ENCODE measurements at regions not wholly inside any gene's neighbourhood (a gene's known extent, or its start where the extent isn't known, plus 50 kb on each side); places are given as distances from the start of the nearest gene placed in this dataset.

- TF ChIP-seq EZH2 (IDR thresholded peaks at IDR 0.05; ENCODE audit: low read length, unreplicated experiment) (no peak), CTCF (conservative IDR thresholded peaks at IDR 0.05; ENCODE audit: low read depth, low read length) (no peak), EZH2phosphoT487 (IDR thresholded peaks at IDR 0.05; ENCODE audit: borderline replicate concordance, low read length) (no peak)
- no TSS peak for BruUV-seq (replicated peaks)
- DNase-seq, result no peak
- intact Hi-C loops (cut with micrococcal nuclease), result no loop called here
- Histone ChIP-seq H3K9ac (ENCODE audit: low read length) (no peak overlapping the region), H3K36me3 (ENCODE audit: low read depth, low read length) (no peaks in the 10 kb centered on the region), H3K9me2 (replicated peaks; ENCODE audit: low read length) (no peaks in the 10 kb centered on the region), H3F3A (ENCODE audit: low read length, unreplicated experiment) (no peaks in the 10 kb centered on the region), H3K9me3 (ENCODE audit: low read length) (peaks cover 5% of the 10 kb centered on the region; the same call in 1 of the 2 replicates), H3K27ac (ENCODE audit: low read length) (no peak overlapping the region), H3K4me3 (ENCODE audit: low read length) (no peak overlapping the region), H3K79me2 (ENCODE audit: low read length) (no peaks in the 10 kb centered on the region), H2AFZ (ENCODE audit: low read length) (no peak overlapping the region), H3K4me1 (ENCODE audit: insufficient read depth, low read length) (no peaks in the 10 kb centered on the region), H3K27me3 (ENCODE audit: low read length) (peaks cover 89% of the 10 kb centered on the region), H4K20me1 (ENCODE audit: low read length) (no peaks in the 10 kb centered on the region), H3K4me2 (ENCODE audit: low read length) (no peak overlapping the region)
- ChIA-PET CTCF (no interaction called here), POLR2A (ENCODE audit: unreplicated experiment) (no interaction called here)
- ATAC-seq, result no peak
These were observed 242.3 kb upstream of the BLID start for GRCh38 chr11:122358292-122358691.

GRCh38 chr11:122355968-122356367, 240.0 kb upstream of the BLID start:
- peaks cover 5% of the 10 kb centered on the region; the same call in 1 of the 2 replicates for H3K9me3 ChIP-seq (ENCODE audit: low read length)
- no peaks in the 10 kb centered on the region for H3K79me2 ChIP-seq (ENCODE audit: low read length)
- no peak overlapping the region for H3K4me3 ChIP-seq (ENCODE audit: low read length)
- no peak overlapping the region for H3K9ac ChIP-seq (ENCODE audit: low read length)
- H3K27me3 ChIP-seq (ENCODE audit: low read length), result peaks cover 69% of the 10 kb centered on the region
- TF ChIP-seq CTCF (conservative IDR thresholded peaks at IDR 0.05; ENCODE audit: low read depth, low read length) (no peak), EZH2 (IDR thresholded peaks at IDR 0.05; ENCODE audit: low read length, unreplicated experiment) (no peak), EZH2phosphoT487 (IDR thresholded peaks at IDR 0.05; ENCODE audit: borderline replicate concordance, low read length) (no peak)
- no peaks in the 10 kb centered on the region for H3K36me3 ChIP-seq (ENCODE audit: low read depth, low read length)
- no TSS peak for BruUV-seq (replicated peaks)
- POLR2A ChIA-PET (ENCODE audit: unreplicated experiment), result no interaction called here
- CTCF ChIA-PET, result no interaction called here
- intact Hi-C loops (cut with micrococcal nuclease), result no loop called here
- no peaks in the 10 kb centered on the region for H3K9me2 ChIP-seq (replicated peaks; ENCODE audit: low read length)
- H4K20me1 ChIP-seq (ENCODE audit: low read length), result no peaks in the 10 kb centered on the region
- no peaks in the 10 kb centered on the region for H3F3A ChIP-seq (ENCODE audit: low read length, unreplicated experiment)
- no peaks in the 10 kb centered on the region for H3K4me1 ChIP-seq (ENCODE audit: insufficient read depth, low read length)
- no peak for DNase-seq
- no peak overlapping the region for H3K27ac ChIP-seq (ENCODE audit: low read length)
- no peak overlapping the region for H2AFZ ChIP-seq (ENCODE audit: low read length)
- ATAC-seq, result no peak
- H3K4me2 ChIP-seq (ENCODE audit: low read length), result no peak overlapping the region

- Histone ChIP-seq H3K9me3 (ENCODE audit: low read length) (no peaks in the 10 kb centered on the region), H3K4me1 (ENCODE audit: insufficient read depth, low read length) (no peaks in the 10 kb centered on the region), H2AFZ (ENCODE audit: low read length) (no peak overlapping the region), H3K9ac (ENCODE audit: low read length) (no peak overlapping the region), H3K4me3 (ENCODE audit: low read length) (no peak overlapping the region), H3K27me3 (ENCODE audit: low read length) (peaks cover 66% of the 10 kb centered on the region), H3F3A (ENCODE audit: low read length, unreplicated experiment) (no peaks in the 10 kb centered on the region), H3K79me2 (ENCODE audit: low read length) (no peaks in the 10 kb centered on the region), H3K4me2 (ENCODE audit: low read length) (no peak overlapping the region), H4K20me1 (ENCODE audit: low read length) (no peaks in the 10 kb centered on the region), H3K27ac (ENCODE audit: low read length) (no peak overlapping the region), H3K36me3 (ENCODE audit: low read depth, low read length) (no peaks in the 10 kb centered on the region), H3K9me2 (replicated peaks; ENCODE audit: low read length) (no peaks in the 10 kb centered on the region)
- intact Hi-C loops (cut with micrococcal nuclease), result no loop called here
- POLR2A ChIA-PET (ENCODE audit: unreplicated experiment), result interaction anchor here (0.7 kb wide), 1 partner anchor 12 kb away, joined by 3 read pairs; no protein-coding TSS in a partner anchor
- DNase-seq (no peak), ATAC-seq (no peak)
- TF ChIP-seq CTCF (conservative IDR thresholded peaks at IDR 0.05; ENCODE audit: low read depth, low read length) (no peak), EZH2phosphoT487 (IDR thresholded peaks at IDR 0.05; ENCODE audit: borderline replicate concordance, low read length) (no peak), EZH2 (IDR thresholded peaks at IDR 0.05; ENCODE audit: low read length, unreplicated experiment) (no peak)
- CTCF ChIA-PET, result no interaction called here
- no TSS peak for BruUV-seq (replicated peaks)
These were observed 238.1 kb upstream of the BLID start for GRCh38 chr11:122354025-122354697.

All from PC-3 (cell line).